ENCODE measurements at regions not wholly inside any gene's neighbourhood (a gene's known extent, or its start where the extent isn't known, plus 50 kb on each side); places are given as distances from the start of the nearest gene placed in this dataset.
"Not testable (repeated sequence)": the region's sequence is repeated elsewhere in the genome, so short reads cannot be mapped to it uniquely, and the experiment has no call there.

GRCh38 chr2:161488879-161489278 lies 72.8 kb downstream of the TBR1 start:
- Histone ChIP-seq H3K4me3 (no peak overlapping the region), H3K9me3 (no peaks in the 10 kb centered on the region), H3K36me3 (no peaks in the 10 kb centered on the region), H3K4me1 (no peaks in the 10 kb centered on the region), H3K27me3 (no peaks in the 10 kb centered on the region), H3K27ac (no peak overlapping the region)
- WGBS, 2 donors = 69 to 90% methylated on average over 1 of the region's 1 CpG
- no peak for TF ChIP-seq POLR2A (IDR thresholded peaks at IDR 0.05)
- TF ChIP-seq CTCF (IDR thresholded peaks at IDR 0.05) = no peak
- no peak for TF ChIP-seq POLR2AphosphoS5 (IDR thresholded peaks at IDR 0.05)
- TF ChIP-seq EP300 (IDR thresholded peaks at IDR 0.05) = no peak
- DNase-seq (no peak), ATAC-seq (ENCODE audit: low FRiP score in 2 of 2) (no peak)

- ATAC-seq (ENCODE audit: low FRiP score in 2 of 2); H3K27me3 ChIP-seq; H3K36me3 ChIP-seq; H3K27ac ChIP-seq; H3K4me3 ChIP-seq; DNase-seq; H3K9me3 ChIP-seq; H3K4me1 ChIP-seq: not testable (repeated sequence)
- WGBS, 2 donors = 69 to 72% methylated on average over 13 to 14 of the region's 15 CpGs
These were observed 85.0 kb downstream of the TBR1 start for GRCh38 chr2:161500892-161501610.

GRCh38 chr2:161502279-161502678 lies 86.2 kb downstream of the TBR1 start:
- ATAC-seq (ENCODE audit: low FRiP score in 2 of 2); H3K4me1 ChIP-seq; H3K27ac ChIP-seq; H3K36me3 ChIP-seq; H3K4me3 ChIP-seq; H3K9me3 ChIP-seq; DNase-seq; H3K27me3 ChIP-seq: not testable (repeated sequence)
- 53 to 75% methylated on average over 6 of the region's 6 CpGs for WGBS, 2 donors

GRCh38 chr2:161504628-161505289 lies 88.7 kb downstream of the TBR1 start:
- not testable (repeated sequence) for ATAC-seq (ENCODE audit: low FRiP score in 2 of 2); H3K27me3 ChIP-seq; H3K4me1 ChIP-seq; H3K9me3 ChIP-seq; DNase-seq; H3K27ac ChIP-seq; H3K36me3 ChIP-seq; H3K4me3 ChIP-seq
- WGBS, 2 donors = 91% methylated on average over 9 of the region's 9 CpGs

- ATAC-seq (ENCODE audit: low FRiP score in 2 of 2); H3K36me3 ChIP-seq; H3K4me1 ChIP-seq; H3K4me3 ChIP-seq; H3K27ac ChIP-seq; H3K9me3 ChIP-seq; DNase-seq; H3K27me3 ChIP-seq: not testable (repeated sequence)
- WGBS, 2 donors = 79 to 80% methylated on average over 7 of the region's 7 CpGs
These were observed 89.4 kb downstream of the TBR1 start for GRCh38 chr2:161505466-161505865.

GRCh38 chr2:161513295-161514032 lies 97.4 kb downstream of the TBR1 start:
- H3K27ac ChIP-seq; H3K36me3 ChIP-seq; H3K4me3 ChIP-seq; H3K9me3 ChIP-seq; H3K4me1 ChIP-seq; ATAC-seq (ENCODE audit: low FRiP score in 2 of 2); DNase-seq; H3K27me3 ChIP-seq: not testable (repeated sequence)
- 72 to 88% methylated on average over 7 to 10 of the region's 10 CpGs for WGBS, 2 donors

- H3K4me1 ChIP-seq = no peaks in the 10 kb centered on the region
- no peak overlapping the region for H3K27ac ChIP-seq
- peaks cover 0 to 9% (median 3%) of the 10 kb centered on the region in 4 donors for H3K9me3 ChIP-seq
- TF ChIP-seq POLR2AphosphoS5 (IDR thresholded peaks at IDR 0.05) = no peak
- no peak for TF ChIP-seq EP300 (IDR thresholded peaks at IDR 0.05)
- no peak for TF ChIP-seq POLR2A (IDR thresholded peaks at IDR 0.05)
- no peak for TF ChIP-seq CTCF (IDR thresholded peaks at IDR 0.05)
- DNase-seq (no peak), ATAC-seq (ENCODE audit: low FRiP score in 2 of 2) (no peak)
- H3K4me3 ChIP-seq = no peak overlapping the region
- no peaks in the 10 kb centered on the region for H3K27me3 ChIP-seq
- H3K36me3 ChIP-seq = no peaks in the 10 kb centered on the region
These were observed 101.4 kb upstream of the SLC4A10 start for GRCh38 chr2:161522796-161523195.
